ENCODE measurements at regions not wholly inside any gene's neighbourhood (a gene's known extent, or its start where the extent isn't known, plus 50 kb on each side); places are given as distances from the start of the nearest gene placed in this dataset.

GRCh38 chrX:55142919-55143310 is 54.1 kb downstream of the PAGE2 start:
- TF ChIP-seq POLR2AphosphoS5 (IDR thresholded peaks at IDR 0.05; ENCODE audit: borderline replicate concordance, low read depth, low read length) (no peak), EZH2 (IDR thresholded peaks at IDR 0.05) (no peak), FOXP2 (optimal IDR thresholded peaks at IDR 0.05; ENCODE audit: control extremely low read depth, extremely low read length, insufficient read depth) (no peak)
